ENCODE measurements at regions not wholly inside any gene's neighbourhood (a gene's known extent, or its start where the extent isn't known, plus 50 kb on each side); places are given as distances from the start of the nearest gene placed in this dataset.

DNA sequence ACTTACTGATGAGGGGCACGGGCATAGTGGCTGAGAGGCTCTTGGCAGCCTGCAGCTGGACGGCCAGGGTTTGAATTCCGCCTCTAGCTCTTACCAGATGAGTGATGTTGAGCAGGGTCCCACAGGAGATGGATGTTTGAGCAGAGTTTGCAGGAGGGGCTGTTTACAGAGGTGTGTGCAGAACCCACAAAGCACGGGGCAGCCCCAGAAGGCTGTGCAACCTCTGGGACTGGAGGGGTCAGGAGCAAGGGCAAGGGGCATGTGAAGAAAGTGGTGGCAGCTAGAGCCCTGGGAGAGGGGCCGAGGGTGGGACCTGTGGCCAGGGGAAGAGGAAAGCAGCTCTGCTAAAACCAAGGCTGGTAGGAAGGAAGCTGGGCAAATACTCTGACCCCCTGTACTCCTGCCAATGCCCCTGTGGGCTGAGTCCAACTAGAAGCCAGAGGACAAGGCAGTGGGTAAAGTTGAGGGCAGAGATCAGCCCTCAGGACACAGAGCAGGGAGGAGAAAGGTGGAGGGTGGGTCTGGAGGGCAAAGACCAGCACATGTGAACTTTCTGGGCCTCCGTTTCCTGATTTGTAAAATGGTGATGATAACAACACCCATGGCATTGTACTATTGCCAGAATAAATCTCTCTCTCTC, 53.9 kb upstream of the ITGA11 start:
- TF ChIP-seq POLR2A (IDR thresholded peaks at IDR 0.05; ENCODE audit: low read depth, low read length), result no peak
- TF ChIP-seq POLR2AphosphoS5 (IDR thresholded peaks at IDR 0.05; ENCODE audit: low read depth, low read length), result no peak
